H54 (cell line): ENCODE measurements at regions not wholly inside any gene's neighbourhood (a gene's known extent, or its start where the extent isn't known, plus 50 kb on each side); places are given as distances from the start of the nearest gene placed in this dataset.
"Not testable (repeated sequence)": the region's sequence is repeated elsewhere in the genome, so short reads cannot be mapped to it uniquely, and the experiment has no call there.

Experiments used
- DNase-seq: peaks from one replicate; pipeline ENCODE4 v3.0.0; 2011; ENCODE audit warnings: low spot score, mixed read lengths; ENCODE audit not compliant: insufficient read length
- FAIRE-seq: peaks from 3 replicates; lab custom pipeline; 2011; peaks lifted over from hg19 to GRCh38; lab: Jason Lieb, UNC
- POLR2A ChIP-seq: IDR thresholded peaks from 2 replicates; pipeline ENCODE4 v1.6.1; 2011; ENCODE audit warnings: low read depth, mild to moderate bottlenecking, low read length

DNA sequence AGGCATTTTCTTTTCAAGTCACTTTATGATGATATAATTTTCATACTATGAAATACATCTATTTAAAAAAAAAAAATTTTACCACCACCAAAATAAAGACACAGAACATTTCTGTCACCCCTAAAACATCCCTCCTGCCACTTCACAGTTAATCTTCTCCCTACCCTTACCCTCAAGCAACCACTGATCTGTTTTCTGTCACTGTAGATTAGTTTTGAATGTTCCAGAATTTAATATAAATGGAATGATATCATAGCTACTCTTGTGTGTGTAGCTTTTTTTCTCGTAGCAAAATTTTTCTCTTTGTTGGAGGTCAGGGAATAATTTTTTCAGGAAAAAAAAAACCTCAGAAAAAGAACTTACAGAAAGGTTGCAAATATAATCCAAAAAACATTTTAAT, 152.7 kb downstream of the RHOU start:
- FAIRE-seq: no peak
- no peak for TF ChIP-seq POLR2A
- no peak for DNase-seq

DNA sequence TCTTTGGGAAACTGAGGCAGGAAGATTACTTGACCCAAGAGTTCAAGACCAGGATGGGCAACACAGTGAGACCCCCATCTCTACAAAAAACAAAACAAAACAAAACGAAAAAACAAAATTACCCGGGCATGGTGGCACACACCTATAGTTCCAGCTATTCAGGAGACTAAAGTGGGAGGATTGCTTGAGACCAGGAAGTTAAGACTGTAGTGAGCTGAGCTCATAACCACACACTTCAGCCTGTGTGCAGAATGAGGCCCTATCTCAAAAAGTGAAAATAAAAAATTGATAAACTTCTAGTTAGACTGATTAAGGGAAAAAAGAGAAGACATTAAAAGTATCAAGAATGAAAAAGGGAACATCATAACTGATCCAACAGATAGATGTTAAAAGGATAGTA, 154.0 kb downstream of the RHOU start:
- no peak for FAIRE-seq
- no peak for DNase-seq
- TF ChIP-seq POLR2A: no peak

DNA sequence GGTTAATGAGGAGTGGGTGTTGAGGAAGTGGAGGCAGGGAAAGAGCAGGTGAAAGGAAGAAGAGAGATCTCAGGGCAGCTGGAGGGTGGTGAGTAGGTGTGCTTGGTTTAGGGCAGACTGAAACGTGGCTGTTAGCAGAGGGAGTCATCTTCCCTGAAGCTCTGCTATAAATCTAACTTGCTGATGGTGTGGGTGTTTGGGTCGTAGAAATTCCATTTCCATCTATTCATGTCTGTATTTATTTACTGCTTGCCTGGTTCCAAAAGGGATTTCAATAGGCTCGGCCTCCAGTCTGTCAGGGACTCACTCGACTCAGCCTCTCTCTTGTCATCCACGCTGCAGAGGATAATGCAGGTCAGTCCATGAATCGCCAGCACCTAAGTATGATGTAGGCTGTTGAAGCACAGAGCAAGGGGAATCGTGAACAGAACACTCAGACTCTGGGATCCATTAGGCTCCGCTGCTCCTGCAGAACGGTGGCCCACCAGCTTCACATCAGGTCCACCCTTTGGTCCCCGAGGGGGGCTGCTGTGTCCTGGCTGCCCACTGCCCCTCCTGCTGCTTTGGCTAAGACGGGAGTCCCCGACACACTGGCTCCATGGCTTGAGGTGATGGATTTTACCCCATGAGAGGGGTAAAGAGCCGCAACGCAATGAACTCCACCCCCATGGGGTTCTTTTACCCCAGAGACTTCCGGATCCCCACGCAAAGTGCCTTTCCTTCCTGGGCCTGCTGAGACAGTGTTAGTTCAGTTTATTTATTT, 156.2 kb downstream of the RHOU start:
- DNase-seq (no peak), FAIRE-seq (no peak)
- TF ChIP-seq POLR2A: no peak

DNA sequence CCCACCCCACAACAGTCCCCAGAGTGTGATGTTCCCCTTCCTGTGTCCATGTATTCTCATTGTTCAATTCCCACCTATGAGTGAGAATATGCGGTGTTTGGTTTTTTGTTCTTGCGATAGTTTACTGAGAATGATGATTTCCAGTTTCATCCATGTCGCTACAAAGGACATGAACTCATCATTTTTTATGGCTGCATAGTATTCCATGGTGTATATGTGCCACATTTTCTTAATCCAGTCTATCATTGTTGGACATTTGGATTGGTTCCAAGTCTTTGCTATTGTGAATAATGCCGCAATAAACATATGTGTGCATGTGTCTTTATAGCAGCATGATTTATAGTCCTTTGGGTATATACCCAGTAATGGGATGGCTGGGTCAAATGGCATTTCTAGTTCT, 156.9 kb downstream of the RHOU start:
- not testable (repeated sequence) for FAIRE-seq, DNase-seq

DNA sequence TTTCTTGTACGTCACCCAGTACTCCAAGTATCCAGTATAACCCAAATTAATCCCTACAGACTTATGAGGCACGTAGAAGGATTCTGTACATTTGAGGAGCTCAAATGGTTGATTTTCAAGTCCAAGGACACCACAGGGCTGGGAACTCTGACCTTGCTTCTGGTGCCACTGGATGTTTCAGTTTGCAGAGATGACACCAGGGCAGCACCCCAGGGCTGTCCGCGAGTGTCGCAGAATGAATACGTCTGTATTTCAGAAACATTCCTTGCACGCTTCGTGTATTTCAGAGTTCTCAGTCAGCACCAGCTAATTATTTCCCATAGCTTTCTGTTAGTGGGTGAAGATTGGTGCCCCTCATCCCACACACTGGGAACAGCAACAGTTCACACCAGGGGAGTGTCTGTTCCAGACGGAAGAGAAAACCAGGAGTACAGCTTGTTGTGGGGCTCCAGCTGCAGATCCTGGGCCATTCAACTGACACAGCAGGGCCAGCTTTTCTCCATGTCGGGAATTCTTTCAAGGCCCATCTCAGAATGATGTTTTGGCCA, 159.2 kb downstream of the RHOU start:
- FAIRE-seq (no peak), DNase-seq (no peak)
- no peak for TF ChIP-seq POLR2A

DNA sequence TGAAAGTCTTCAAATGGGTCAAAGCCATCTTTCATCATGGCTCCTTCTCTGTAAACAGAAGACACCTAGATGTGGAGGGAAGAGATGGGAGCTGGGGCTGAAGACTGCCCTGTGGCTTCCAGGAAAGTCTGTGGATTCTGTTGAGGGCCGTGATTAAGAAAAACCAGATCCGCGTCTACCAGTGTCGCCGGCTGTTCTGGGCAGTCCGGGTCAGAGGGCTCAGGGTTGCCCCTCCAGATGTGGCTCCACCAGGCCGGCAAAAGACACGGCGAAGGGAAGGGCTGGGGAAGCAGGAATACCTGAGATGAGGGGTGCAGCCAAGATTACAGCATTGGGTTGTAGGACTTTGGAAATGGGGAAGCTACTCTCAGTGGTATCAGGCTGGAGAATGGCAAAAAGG, 162.6 kb downstream of the RHOU start:
- FAIRE-seq (no peak), DNase-seq (no peak)
- no peak for TF ChIP-seq POLR2A

DNA sequence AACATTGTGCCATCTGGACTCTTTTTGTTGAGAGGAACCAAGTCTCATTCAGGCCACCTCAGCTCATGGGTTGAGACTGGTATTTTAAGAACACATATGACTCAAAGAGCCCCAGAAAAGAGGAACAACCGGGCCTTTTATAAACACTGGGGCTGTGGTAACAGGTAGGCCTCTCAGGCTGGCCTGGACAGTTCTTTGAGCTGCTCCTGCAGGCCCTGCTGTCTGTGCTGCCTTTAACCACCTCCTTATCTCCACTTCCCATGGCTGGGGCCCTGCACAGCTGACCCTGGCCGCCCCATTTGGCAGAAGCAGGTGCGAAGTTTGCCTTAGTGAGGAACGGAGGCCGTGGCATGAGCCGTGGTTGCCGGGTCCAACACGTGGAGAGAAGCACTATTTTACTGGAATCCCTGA, 163.3 kb downstream of the RHOU start:
- no peak for TF ChIP-seq POLR2A
- DNase-seq: no peak
- no peak for FAIRE-seq

DNA sequence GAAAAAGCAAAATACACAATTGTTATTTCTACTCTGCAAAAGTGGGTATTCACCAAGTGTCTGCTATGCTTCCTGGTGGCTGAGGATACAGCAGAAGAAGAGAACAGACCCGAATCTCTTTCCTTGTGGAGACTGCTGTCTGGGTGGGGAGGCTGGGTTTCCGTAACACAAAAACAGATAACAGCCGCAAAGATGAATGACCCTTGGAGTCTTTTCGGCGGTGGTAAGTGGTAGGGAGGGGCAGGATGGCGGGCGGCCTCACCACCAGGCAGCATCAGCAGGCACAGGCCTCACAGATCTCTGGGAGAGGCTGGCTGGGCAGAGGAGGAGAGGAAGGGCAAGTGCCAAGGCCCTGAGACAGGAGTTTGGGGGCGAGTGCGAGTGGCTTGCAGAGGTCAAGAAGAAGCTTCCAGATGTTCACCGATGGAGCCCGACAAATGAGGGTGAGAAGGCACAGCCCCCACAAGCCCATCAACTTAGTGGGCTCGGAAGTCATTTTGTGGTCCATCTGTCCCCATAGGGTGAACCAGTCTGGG, 164.2 kb downstream of the RHOU start:
- no peak for FAIRE-seq
- TF ChIP-seq POLR2A: no peak

DNA sequence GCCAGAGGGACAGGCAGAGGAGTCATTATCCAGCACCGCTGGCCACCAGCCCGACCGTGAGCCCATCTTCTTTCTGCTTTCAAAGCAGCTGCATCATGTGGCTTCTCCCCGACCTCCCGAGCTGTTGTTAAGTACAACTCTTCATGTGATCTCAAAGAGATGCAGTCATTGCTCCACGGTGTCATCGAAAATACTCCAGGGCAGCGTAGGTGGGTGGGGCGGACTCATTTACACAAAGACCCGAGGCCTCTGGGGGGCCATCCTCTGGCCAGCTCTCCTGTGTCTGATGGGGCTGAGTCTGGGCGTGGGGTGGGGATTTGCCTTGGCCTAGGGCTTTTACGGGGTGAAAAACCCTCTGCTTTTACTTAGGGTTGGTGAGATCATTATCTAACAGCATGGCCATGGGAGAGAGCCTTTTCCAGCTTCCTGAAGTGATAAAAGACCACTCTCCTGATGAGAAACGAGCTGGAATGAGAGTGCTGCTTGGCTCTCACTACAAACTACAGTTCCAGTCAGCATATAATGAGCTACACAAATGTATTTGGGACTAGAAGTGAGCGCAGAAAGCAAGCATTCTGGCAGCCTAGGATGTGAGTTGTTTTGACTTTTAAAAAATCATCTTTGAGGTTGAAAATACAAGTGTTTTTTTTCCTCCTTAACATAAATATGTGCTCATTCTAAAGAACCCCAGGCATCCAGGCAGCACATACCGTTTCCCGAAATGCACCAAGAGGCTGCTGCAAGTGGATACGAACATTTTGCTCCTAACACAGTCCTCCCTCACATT, 165.0 kb downstream of the RHOU start:
- DNase-seq: no peak
- no peak for TF ChIP-seq POLR2A
- FAIRE-seq: no peak

More for the DNA sequence above, 164.2 kb downstream of the RHOU start:
- DNase-seq: no peak

DNA sequence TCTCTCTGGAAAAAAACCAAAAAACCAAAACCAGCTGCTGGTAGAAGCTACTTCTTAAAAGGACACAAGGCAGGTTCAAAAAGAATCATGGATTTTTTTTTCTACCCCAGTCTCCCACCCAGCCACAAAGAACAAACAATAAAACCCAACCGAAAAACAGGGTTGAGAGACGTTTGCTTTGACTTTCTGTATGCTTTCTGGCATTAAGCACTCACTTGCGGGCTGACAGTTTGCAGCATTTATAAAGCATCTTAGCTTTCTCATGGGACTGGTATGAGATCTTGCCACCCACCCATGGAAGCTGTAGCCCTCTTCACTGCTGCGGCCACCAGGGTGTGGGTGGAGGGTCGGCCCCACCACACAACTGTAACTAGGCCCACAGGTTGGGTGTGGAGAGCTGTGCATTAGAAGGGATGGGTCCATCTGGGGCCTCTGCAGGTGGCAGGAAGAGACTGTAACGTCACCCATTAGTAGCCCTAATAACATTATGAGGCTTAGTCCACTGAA, 165.7 kb downstream of the RHOU start:
- DNase-seq (no peak), FAIRE-seq (no peak)
- no peak for TF ChIP-seq POLR2A

DNA sequence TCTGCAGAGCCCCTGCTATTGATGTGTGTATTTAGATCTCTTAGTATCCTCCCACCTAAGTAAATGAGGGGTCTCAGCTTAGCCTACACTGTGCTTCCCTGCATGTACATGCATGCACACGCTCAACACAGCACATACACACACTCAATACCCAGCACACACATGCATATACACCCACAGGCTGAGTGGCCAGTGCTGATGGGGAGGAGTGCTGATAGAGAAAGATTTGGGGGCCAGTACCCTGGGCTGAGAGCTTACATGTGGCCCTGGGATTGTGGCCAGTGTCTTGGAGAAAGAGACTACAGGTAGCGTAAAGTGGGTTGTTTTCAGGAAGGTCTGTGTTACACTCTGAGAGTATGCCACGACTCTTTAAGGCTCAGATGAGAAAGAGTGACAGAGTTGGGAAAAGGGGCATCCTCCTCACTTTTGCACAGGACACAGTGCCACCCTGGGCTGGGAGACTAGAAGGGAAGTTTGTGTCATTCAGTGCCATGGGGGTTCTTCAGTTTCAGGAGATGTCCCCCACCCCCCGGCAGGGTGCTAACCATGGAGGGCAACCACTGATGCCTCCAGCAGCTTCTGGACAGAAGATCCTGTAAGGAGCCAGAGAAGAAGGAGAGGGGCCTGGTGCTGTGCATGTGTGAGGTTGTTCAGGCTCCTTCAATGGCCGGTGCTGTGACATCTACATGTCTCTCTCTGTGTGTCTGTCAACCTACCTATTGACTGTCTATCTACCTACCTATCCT, 166.8 kb downstream of the RHOU start:
- no peak for TF ChIP-seq POLR2A
- DNase-seq (no peak), FAIRE-seq (no peak)

DNA sequence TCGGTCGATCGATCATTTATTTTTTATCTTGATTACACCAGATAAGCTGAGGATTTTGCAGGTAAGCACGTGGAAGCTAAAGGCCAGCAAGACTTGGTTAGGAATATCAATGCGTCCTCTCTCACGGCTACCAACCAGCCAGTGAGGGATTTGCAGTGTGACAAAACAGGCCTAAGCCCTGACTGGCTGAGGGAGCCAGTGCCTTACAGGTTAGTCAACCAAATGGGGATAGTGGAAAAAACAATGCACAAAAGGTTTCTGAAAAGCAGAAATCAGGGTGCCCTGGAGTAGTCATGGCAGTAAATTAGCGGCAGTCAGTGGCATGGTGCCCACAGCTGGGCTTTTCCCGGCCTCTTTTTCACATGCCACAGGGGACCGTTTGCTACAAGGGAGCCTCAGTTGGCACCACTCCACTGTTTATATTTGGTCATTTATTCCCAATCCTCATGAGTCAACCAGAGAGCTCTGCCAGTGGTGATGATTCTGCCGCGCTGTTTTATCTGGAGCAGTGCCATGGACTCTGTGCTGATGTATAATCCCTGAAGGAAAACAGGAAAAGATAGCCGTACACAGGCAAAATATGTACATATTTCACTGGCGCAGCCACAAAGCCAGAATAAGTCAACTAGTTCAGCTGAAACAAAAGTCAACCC, 167.6 kb downstream of the RHOU start:
- DNase-seq (peak; percentile 76), FAIRE-seq (peak; percentile 36)
- TF ChIP-seq POLR2A: no peak
